NCI-H446 treated with DMSO at 0.1 percent for 48 hours (cell line): ENCODE measurements at regions not wholly inside any gene's neighbourhood (a gene's known extent, or its start where the extent isn't known, plus 50 kb on each side); places are given as distances from the start of the nearest gene placed in this dataset.

Source experiments
- DNase-seq: peaks from one replicate; lab custom pipeline; 2025; lab: John Stamatoyannopoulos, UW

DNA sequence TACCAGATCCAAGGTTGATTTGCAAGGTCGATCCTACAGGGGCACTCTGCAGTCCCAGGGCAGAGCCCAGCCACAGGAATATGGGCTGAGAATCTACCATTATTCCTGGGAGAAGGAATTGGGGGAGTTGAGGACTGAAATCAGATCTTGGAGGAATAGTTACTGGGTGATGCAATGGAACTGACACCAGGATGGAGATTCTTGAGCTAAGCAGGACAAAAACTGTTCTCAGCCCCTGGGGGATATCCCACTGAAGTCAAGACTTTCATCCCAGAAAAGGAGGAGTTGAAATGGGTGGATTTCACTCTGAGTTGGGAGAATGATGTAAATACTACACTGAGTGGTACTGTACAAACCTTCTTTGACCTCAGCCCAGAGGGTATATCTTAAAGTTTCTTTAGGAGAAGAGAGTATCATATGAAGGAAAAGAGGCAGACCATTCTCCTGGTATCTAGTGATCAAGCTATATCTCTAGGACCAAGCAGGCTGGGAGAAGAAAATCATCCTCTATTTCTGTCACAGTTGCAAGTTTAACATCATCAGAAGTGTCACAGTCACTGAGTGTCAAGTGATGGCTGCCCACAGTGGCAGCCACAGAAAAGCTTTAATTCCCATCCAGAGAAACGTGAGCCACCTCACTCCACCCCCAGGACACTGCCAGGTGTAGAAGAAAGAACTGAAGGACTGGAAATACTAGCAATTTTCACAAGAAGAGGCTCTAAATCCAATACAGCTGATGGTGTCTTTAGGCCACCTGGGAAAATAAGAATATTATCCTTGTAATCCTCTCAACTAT lies 181.9 kb downstream of the NUAK1 start:
- DNase-seq: no peak

DNA sequence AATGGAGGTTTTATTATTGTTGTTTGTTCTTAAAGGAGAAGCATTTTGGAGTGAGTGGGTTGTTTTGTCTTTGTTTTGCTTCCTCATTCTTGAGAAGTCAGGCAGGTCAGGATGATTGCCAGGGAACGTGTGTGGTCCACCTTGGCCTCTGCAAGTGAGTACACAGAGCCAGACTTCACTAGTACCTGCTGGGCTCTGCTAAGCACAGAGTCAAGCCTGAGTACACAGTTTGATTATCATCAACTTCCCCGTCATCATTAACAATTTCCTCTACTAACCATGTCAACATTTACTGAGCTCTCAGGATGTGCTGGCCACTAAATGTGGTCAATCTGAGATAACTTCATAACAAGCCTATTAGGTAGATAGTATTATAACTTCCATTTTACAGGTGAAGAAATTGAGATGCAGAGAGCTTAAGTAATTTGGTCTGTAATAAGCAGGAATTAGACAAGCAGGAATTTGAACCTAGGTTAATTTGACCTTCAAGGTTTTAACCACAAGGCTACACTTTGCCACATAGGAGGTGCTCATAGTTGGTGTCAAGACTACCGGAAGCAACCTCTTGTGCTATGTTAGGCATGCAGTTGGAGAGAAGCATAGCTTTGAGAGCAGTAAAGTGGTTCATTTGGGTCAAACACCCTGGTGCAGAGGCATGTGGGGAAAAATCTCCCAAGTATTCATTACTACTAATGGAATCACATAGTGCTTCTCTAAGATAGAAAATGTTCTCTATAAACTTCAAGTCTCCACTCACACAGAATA lies 178.3 kb downstream of the NUAK1 start:
- DNase-seq: no peak

- DNase-seq: no peak
Measured at GRCh38 chr12:105961821-105962671, 176.7 kb downstream of the NUAK1 start.

DNA sequence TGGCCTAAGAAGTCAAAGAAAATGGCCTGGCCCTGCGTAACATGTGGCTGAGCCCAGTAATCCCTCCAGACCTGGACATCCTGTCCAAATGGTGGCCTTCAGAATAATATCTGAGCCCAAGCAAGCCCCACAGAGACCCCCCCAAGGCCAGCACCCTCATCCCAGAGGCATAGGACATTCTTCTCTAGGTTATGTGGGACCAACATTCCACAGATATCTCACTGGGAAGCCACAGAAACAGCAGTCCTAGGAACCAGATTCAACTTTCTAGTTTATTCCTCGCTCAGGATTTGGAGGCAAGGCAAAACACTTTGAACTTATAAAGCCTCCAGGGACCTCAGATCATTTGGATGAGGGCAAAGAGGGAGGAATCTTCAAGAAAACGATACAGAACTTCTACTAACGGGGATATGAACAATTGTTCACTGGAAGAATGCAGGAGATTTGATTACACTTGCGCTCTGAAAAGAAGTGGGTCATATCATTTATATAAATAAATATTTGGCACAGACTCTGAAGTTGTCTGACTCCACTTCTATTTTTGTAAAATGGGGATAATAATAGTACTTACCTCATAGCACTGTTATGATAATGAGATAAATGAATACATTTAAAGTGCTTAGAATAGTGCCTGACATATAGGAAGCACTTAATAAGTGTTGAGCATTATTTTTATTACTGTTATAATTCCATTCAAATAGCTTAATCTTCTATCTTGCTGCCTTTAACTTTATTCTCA lies 171.5 kb downstream of the NUAK1 start:
- no peak for DNase-seq

- DNase-seq: no peak
Measured at GRCh38 chr12:105968025-105968424, 170.7 kb downstream of the NUAK1 start.

- no peak for DNase-seq
Measured at GRCh38 chr12:105970885-105971284, 167.9 kb downstream of the NUAK1 start.

- no peak for DNase-seq
Measured at GRCh38 chr12:105974738-105975137, 164.0 kb downstream of the NUAK1 start.

- DNase-seq: no peak
Measured at GRCh38 chr12:105975351-105975750, 163.4 kb downstream of the NUAK1 start.

- no peak for DNase-seq
Measured at GRCh38 chr12:105977236-105977635, 161.5 kb downstream of the NUAK1 start.

GRCh38 chr12:105977652-105978051 lies 161.1 kb downstream of the NUAK1 start:
- no peak for DNase-seq

GRCh38 chr12:105978276-105978675 lies 160.5 kb downstream of the NUAK1 start:
- DNase-seq: no peak

DNA sequence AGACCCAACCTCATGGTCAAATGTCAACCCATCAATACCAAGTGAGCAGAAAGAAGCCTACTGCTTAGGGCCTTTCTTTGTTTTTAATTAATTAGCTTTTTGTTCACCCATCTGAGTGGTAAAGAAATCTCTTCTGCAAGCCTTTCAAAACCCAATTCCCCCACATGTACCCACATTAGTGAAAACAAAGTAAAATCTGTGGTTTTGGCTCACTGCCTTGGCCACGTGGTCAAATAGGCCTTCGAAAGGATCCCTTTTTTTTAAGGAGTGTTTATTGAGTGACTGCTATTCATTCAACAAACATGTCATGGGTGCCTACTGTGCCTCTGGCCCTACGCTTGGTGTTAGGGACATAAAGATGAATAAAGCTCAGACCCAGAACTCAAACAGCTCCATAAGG lies 160.1 kb downstream of the NUAK1 start:
- no peak for DNase-seq

DNA sequence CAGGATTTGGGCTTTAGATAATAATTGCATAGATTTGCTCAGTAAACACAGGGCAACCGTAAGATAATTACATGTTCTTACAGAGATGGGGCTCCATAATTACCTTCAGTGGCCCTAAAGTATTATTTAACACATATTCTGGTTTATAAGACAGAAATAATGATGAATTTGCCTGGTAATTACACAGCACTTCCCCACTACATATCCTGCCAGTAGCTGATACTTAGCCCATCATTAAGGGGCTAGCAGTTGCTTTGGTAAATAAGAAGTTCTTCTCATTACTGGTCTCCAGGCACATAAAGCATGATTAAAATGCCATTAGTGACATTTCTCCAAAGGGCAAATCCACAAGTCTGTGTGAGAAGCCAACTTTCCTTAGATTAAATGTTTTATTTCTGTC lies 158.7 kb downstream of the NUAK1 start:
- no peak for DNase-seq

GRCh38 chr12:105980533-105980932 lies 158.2 kb downstream of the NUAK1 start:
- DNase-seq: no peak

GRCh38 chr12:105982022-105982421 lies 156.7 kb downstream of the NUAK1 start:
- no peak for DNase-seq

DNA sequence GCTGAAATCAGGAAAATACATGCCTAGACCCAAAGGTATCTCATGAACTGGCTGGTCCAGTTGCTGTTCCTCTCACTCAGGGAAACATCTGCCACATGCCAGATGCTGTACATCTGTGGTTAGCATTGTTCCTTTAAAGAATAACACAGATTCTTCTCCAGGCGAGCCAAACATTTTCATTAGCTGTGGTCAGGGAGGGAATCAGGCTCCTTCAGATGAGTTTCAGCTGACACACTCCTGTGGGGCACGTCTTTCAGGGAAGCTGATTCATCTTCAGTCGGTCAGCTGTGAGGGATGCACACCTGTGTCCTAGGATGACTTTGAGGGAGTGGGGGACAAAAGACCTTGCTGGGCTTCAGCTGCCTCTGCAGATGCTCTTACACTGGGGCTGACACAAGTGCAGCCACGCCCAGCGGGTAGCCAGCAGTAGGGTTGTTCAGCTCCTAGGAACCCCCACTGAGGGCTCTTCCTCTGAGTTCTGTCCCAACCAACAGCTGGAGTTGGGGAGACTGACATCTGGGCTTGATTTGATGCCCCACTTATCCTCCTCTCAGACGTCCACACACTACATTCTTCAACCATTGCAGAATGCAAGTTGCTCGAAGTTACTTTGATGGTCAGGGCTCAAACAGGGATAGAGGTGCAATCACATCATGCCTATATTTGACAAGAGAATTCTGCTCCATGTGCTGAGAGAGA lies 155.0 kb downstream of the NUAK1 start:
- DNase-seq: no peak

DNA sequence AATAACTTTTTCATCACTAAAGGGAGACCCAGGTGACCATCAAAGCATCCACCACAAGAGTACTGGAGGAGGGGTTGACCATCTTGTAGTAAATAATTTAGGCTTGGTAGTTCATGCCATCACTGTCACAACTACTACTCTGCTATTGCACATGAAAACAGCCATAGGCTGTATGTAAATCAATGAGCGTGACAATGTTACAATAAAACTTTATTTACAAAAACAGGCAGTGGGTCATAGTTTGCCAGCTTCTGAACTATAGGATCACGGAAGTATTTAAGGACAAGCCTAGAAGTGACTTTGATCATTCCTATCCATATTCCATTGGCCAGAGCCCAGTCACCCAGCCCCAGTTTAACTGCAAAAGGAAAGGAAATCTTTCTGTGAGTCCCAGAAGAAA lies 153.4 kb downstream of the NUAK1 start:
- DNase-seq: no peak

- DNase-seq: no peak
Measured at GRCh38 chr12:105986779-105987684, 151.7 kb downstream of the NUAK1 start.

DNA sequence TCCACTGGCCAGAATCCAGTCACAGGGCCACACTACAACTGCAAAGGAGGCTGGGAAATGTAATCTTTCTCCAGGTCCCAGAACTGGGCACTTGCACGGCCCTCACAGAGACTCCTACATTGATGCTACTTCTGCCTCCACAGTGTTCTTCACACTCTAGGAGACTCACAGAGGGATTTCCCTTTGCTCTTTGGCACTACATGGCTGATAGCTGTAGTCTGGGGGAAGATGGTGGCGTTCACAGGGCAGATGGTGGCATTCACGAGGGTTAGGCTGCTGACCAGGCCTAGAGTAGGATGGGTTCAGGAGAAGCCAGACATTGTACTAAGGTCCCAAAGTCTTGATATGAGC lies 151.1 kb downstream of the NUAK1 start:
- no peak for DNase-seq
